ENCODE measurements at regions not wholly inside any gene's neighbourhood (a gene's known extent, or its start where the extent isn't known, plus 50 kb on each side); places are given as distances from the start of the nearest gene placed in this dataset.

DNA sequence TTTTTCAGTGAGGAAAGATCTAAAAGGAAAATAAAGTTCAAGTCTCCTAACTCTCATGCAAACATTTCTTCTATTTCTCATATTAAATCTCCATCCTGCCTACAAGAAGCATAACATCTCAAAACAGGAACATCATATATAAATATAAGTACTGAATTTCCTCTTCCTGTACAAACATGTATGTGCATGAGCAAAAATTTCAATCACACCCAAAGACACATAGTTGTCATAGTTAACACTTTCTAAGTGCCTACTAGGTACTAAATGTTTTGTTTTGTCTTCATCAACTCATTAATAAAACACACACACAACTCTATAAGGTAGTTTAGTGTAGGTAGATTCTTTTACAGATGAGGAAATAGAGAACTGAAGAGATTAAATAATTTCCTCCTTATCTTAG is 237.1 kb upstream of the ADGRL2 start:
- H3K27ac ChIP-seq (ENCODE audit: low read depth in 2 of 2, low read length in 2 of 2): no peak overlapping the region
- H3K27me3 ChIP-seq (ENCODE audit: control insufficient read depth in 2 of 2, insufficient read depth in 2 of 2, low read length in 2 of 2): no peaks in the 10 kb centered on the region
- no peak overlapping the region for H3K4me3 ChIP-seq (ENCODE audit: low read length in 2 of 2)
- H3K9me3 ChIP-seq (ENCODE audit: control insufficient read depth in 2 of 2, low read length in 2 of 2): no peaks in the 10 kb centered on the region
- H3K4me1 ChIP-seq (ENCODE audit: control insufficient read depth in 2 of 2, insufficient read depth in 2 of 2, low read length in 2 of 2): no peaks in the 10 kb centered on the region
- no peaks in the 10 kb centered on the region for H3K36me3 ChIP-seq (ENCODE audit: control insufficient read depth in 2 of 2, insufficient read depth in 2 of 2, low read length in 2 of 2)
- no peak overlapping the region for H3K9ac ChIP-seq (ENCODE audit: low read depth in 1 of 2, low read length in 2 of 2)

DNA sequence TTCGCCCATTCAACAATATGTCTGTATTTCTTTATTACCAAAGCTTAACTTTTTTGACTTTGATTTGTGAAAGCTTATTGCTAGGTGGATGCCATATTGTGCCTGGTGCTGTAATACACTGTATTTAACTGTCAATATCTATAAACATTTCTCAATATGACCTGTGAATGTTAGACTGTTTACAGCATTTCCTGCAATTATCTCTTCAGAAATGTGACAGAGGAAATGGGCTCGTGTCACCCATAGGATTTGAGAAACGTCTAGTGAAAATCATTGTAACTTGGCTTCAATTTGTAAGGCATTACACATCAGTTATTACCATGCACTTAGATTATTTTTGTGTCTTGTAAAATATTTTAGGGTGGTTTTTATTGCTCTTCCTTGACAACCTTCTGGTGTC is 237.8 kb upstream of the ADGRL2 start:
- no peak overlapping the region for H3K27ac ChIP-seq (ENCODE audit: low read depth in 2 of 2, low read length in 2 of 2)

DNA sequence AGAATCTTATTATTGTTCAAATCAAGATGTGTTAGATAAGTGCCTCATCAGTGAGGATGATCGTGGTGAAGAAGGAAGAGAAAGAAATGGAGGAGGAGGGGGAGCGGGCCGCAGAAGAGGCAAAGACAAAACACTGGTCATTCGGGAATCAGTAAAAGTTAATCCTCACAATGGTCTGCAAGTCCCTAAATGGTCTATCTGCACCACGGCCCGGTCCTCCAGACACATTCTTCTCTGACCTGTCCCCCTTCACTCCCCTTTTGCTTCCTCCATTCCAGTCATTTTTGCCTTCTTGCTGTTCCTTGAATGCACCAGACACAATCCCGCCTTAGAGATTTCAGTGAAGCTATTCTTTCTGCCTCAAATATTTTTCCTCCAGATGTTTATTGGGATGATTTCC is 240.1 kb upstream of the ADGRL2 start:
- Histone ChIP-seq H3K4me1 (ENCODE audit: control insufficient read depth in 2 of 2, insufficient read depth in 2 of 2, low read length in 2 of 2) (no peaks in the 10 kb centered on the region), H3K27ac (ENCODE audit: low read depth in 2 of 2, low read length in 2 of 2) (no peak overlapping the region), H3K9ac (ENCODE audit: low read depth in 1 of 2, low read length in 2 of 2) (no peak overlapping the region), H3K36me3 (ENCODE audit: control insufficient read depth in 2 of 2, insufficient read depth in 2 of 2, low read length in 2 of 2) (no peaks in the 10 kb centered on the region), H3K9me3 (ENCODE audit: control insufficient read depth in 2 of 2, low read length in 2 of 2) (no peaks in the 10 kb centered on the region), H3K27me3 (ENCODE audit: control insufficient read depth in 2 of 2, insufficient read depth in 2 of 2, low read length in 2 of 2) (no peaks in the 10 kb centered on the region), H3K4me3 (ENCODE audit: low read length in 2 of 2) (no peak overlapping the region)

More for the DNA sequence above, 237.8 kb upstream of the ADGRL2 start:
- Histone ChIP-seq H3K9me3 (ENCODE audit: control insufficient read depth in 2 of 2, low read length in 2 of 2) (no peaks in the 10 kb centered on the region), H3K4me1 (ENCODE audit: control insufficient read depth in 2 of 2, insufficient read depth in 2 of 2, low read length in 2 of 2) (no peaks in the 10 kb centered on the region), H3K36me3 (ENCODE audit: control insufficient read depth in 2 of 2, insufficient read depth in 2 of 2, low read length in 2 of 2) (no peaks in the 10 kb centered on the region), H3K4me3 (ENCODE audit: low read length in 2 of 2) (no peak overlapping the region), H3K9ac (ENCODE audit: low read depth in 1 of 2, low read length in 2 of 2) (no peak overlapping the region), H3K27me3 (ENCODE audit: control insufficient read depth in 2 of 2, insufficient read depth in 2 of 2, low read length in 2 of 2) (no peaks in the 10 kb centered on the region)

DNA sequence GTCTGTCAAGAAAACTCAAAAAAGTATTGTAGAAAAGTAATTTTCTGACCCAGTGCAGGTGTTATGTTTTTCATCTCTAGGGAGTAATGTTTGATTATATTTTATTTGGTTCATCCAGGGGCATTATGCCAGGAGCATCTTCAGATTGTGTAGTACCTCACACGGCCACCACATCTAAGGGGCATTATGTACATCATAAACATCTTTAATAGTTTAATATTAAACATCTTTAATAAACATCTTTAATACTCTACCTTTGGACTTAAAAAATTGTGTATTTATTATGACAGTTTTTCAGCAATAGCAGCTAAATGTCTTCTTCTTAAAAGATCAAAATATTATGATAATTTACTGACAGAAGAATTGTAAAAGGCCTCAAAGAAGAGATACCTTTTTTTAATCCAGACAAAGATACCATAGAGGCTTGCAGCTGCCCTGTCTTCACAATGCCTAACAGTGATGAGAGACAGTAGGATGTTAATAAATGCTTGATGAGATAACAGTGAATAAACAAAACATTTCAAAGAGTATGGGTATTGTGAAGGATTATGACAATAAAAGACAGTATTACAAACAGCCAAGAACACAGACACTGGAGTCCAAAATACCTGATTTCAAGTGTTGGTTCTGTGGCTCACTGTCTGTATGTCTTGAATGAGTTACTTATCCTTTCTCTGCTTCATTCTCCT is 240.9 kb upstream of the ADGRL2 start:
- Histone ChIP-seq H3K27me3 (ENCODE audit: control insufficient read depth in 2 of 2, insufficient read depth in 2 of 2, low read length in 2 of 2) (no peaks in the 10 kb centered on the region), H3K4me1 (ENCODE audit: control insufficient read depth in 2 of 2, insufficient read depth in 2 of 2, low read length in 2 of 2) (no peaks in the 10 kb centered on the region), H3K4me3 (ENCODE audit: low read length in 2 of 2) (no peak overlapping the region), H3K9ac (ENCODE audit: low read depth in 1 of 2, low read length in 2 of 2) (no peak overlapping the region), H3K36me3 (ENCODE audit: control insufficient read depth in 2 of 2, insufficient read depth in 2 of 2, low read length in 2 of 2) (no peaks in the 10 kb centered on the region), H3K9me3 (ENCODE audit: control insufficient read depth in 2 of 2, low read length in 2 of 2) (no peaks in the 10 kb centered on the region), H3K27ac (ENCODE audit: low read depth in 2 of 2, low read length in 2 of 2) (no peak overlapping the region)

DNA sequence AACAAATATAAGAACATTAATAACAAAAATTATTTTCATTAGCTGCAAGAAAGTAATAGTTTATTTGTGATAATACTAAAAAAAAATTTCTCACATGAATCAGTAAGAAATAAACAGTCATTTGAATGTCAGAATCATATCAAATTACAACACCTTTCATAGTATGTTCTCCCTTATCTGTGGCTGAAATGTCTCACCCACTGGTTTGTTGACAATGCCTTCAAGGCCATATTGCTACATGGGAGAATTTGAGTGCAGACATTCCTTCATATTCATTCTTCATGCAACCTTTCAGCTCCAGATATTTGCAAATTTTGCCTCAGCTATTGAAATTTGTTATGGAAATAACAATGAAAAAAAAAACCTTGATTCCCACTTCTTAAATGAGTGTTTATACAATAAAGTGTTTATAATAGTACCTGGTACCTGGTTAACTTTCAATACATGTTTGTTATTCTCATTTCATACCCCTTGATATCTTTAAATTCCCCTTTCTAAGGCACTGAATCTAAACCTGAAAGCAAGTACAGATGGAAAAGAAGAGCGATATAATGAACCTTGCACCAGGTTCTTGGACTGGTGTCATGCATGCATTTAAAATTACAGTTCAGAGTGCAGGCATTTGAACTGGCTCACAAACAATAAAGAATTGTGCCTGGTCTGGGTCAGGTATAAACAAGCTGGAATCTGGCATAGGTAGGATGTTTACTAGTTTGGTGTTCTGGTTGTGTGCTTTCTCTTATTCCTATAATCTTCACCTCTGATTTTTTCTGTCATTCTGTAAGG is 242.2 kb upstream of the ADGRL2 start:
- H3K27ac ChIP-seq (ENCODE audit: low read depth in 2 of 2, low read length in 2 of 2): no peak overlapping the region
- H3K36me3 ChIP-seq (ENCODE audit: control insufficient read depth in 2 of 2, insufficient read depth in 2 of 2, low read length in 2 of 2): no peaks in the 10 kb centered on the region
- no peak overlapping the region for H3K4me3 ChIP-seq (ENCODE audit: low read length in 2 of 2)
- H3K9me3 ChIP-seq (ENCODE audit: control insufficient read depth in 2 of 2, low read length in 2 of 2): no peaks in the 10 kb centered on the region
- H3K27me3 ChIP-seq (ENCODE audit: control insufficient read depth in 2 of 2, insufficient read depth in 2 of 2, low read length in 2 of 2): no peaks in the 10 kb centered on the region
- H3K9ac ChIP-seq (ENCODE audit: low read depth in 1 of 2, low read length in 2 of 2): no peak overlapping the region
- H3K4me1 ChIP-seq (ENCODE audit: control insufficient read depth in 2 of 2, insufficient read depth in 2 of 2, low read length in 2 of 2): no peaks in the 10 kb centered on the region

DNA sequence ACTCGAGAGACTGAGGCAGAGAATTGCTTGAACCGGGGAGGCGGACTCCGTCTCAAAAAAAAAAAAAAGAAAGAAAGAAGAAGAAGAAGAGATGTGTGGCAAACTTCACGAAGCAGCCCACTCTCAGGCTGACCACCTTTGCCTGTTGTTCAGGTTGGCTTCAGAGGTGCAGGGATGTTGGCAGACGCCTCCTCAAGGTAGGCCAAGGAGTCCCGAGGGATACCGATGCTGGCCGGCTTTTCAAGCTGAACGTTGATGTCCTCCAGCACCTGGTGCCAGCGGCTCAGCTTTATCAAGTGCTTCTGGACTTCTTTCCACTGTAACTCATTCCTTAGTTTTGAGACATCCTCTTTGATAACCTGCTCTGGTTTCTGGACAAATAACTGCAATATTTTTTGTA is 243.8 kb upstream of the ADGRL2 start:
- H3K4me3 ChIP-seq (ENCODE audit: low read length in 2 of 2): no peak overlapping the region
- no peaks in the 10 kb centered on the region for H3K27me3 ChIP-seq (ENCODE audit: control insufficient read depth in 2 of 2, insufficient read depth in 2 of 2, low read length in 2 of 2)
- H3K27ac ChIP-seq (ENCODE audit: low read depth in 2 of 2, low read length in 2 of 2): no peak overlapping the region
- no peaks in the 10 kb centered on the region for H3K9me3 ChIP-seq (ENCODE audit: control insufficient read depth in 2 of 2, low read length in 2 of 2)
- no peak overlapping the region for H3K9ac ChIP-seq (ENCODE audit: low read depth in 1 of 2, low read length in 2 of 2)
- H3K36me3 ChIP-seq (ENCODE audit: control insufficient read depth in 2 of 2, insufficient read depth in 2 of 2, low read length in 2 of 2): no peaks in the 10 kb centered on the region
- H3K4me1 ChIP-seq (ENCODE audit: control insufficient read depth in 2 of 2, insufficient read depth in 2 of 2, low read length in 2 of 2): no peaks in the 10 kb centered on the region

DNA sequence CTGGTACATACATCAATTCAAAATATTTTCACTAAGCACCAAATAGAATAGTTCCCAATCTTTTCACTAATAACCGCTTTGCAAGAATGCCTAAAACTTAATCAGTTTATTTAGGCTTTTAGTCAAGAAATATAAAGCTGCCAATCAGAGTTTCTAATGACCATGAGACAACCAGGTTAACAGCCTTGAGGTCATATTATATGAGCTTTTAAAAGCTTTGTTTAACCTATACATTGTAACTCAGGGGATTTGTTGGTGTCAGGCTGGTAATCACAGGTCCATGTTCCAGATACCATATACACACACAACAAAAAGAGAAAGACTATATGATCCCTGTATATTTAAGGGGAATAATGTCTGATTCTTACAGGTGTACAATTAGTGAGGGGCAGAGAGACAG is 246.2 kb upstream of the ADGRL2 start:
- H3K4me3 ChIP-seq (ENCODE audit: low read length in 2 of 2): no peak overlapping the region
- no peaks in the 10 kb centered on the region for H3K27me3 ChIP-seq (ENCODE audit: control insufficient read depth in 2 of 2, insufficient read depth in 2 of 2, low read length in 2 of 2)
- H3K9ac ChIP-seq (ENCODE audit: low read depth in 1 of 2, low read length in 2 of 2): no peak overlapping the region
- H3K36me3 ChIP-seq (ENCODE audit: control insufficient read depth in 2 of 2, insufficient read depth in 2 of 2, low read length in 2 of 2): no peaks in the 10 kb centered on the region
- H3K4me1 ChIP-seq (ENCODE audit: control insufficient read depth in 2 of 2, insufficient read depth in 2 of 2, low read length in 2 of 2): no peaks in the 10 kb centered on the region
- H3K9me3 ChIP-seq (ENCODE audit: control insufficient read depth in 2 of 2, low read length in 2 of 2): no peaks in the 10 kb centered on the region
- H3K27ac ChIP-seq (ENCODE audit: low read depth in 2 of 2, low read length in 2 of 2): no peak overlapping the region

DNA sequence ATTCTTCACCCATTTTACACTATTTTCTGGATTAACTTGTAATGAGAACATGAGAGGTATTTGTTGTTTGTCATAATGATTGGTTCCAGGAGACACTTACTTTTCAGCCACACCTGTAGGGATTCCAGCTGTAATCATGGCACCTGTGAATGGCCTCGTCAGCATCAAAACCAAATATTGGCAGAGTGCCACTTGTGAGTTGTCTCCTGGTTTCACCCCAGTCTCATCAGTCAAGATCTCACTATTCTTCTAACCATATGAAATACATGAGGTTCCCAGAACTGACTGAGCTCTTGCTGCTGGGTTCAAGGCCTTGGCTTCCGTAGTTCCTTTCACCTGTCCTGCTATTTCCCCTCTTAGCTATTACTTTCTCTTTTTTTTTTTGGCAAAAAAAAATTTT is 246.6 kb upstream of the ADGRL2 start:
- no peak overlapping the region for H3K9ac ChIP-seq (ENCODE audit: low read depth in 1 of 2, low read length in 2 of 2)
- no peaks in the 10 kb centered on the region for H3K9me3 ChIP-seq (ENCODE audit: control insufficient read depth in 2 of 2, low read length in 2 of 2)
- no peaks in the 10 kb centered on the region for H3K4me1 ChIP-seq (ENCODE audit: control insufficient read depth in 2 of 2, insufficient read depth in 2 of 2, low read length in 2 of 2)
- H3K27ac ChIP-seq (ENCODE audit: low read depth in 2 of 2, low read length in 2 of 2): no peak overlapping the region
- H3K4me3 ChIP-seq (ENCODE audit: low read length in 2 of 2): no peak overlapping the region
- H3K27me3 ChIP-seq (ENCODE audit: control insufficient read depth in 2 of 2, insufficient read depth in 2 of 2, low read length in 2 of 2): no peaks in the 10 kb centered on the region
- no peaks in the 10 kb centered on the region for H3K36me3 ChIP-seq (ENCODE audit: control insufficient read depth in 2 of 2, insufficient read depth in 2 of 2, low read length in 2 of 2)

DNA sequence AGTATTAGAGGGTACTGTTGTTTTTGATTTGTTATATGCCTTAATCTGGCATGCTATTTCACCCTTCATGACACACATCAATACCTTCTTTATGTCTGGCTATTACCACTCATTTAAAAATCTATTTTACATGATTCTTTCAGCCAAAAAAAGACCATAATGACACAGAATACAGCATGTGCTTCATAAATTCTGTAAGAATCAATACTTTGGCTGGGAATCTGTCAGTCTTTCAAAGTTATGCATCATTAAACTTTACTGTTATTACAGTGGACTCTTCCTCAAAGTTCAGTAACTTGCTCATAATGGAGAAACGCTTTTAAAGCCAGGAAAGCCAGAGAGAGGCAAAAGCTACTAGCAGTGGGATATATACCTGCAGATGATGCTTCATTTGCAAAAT is 247.2 kb upstream of the ADGRL2 start:
- H3K9me3 ChIP-seq (ENCODE audit: control insufficient read depth in 2 of 2, low read length in 2 of 2): no peaks in the 10 kb centered on the region
- H3K36me3 ChIP-seq (ENCODE audit: control insufficient read depth in 2 of 2, insufficient read depth in 2 of 2, low read length in 2 of 2): no peaks in the 10 kb centered on the region

DNA sequence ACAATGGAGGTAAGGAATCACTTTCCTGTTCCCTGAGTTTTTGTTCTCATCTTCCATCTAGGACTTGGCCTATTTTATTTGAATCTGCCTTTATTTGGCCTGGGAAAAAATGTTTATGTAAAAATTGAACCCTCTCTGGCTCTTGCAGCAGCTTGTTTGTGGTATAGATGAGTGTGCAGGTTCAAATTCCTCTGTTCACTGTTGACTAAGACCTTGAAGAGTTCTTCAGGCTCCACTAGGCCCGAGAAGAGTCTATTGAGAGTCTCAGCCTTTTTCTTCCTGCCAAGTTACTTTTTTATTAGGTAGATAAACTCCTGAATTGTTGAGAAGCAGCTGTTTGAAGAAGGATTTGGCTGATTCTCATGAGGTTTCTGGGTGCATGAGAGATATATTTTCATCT is 248.8 kb upstream of the ADGRL2 start:
- Histone ChIP-seq H3K36me3 (ENCODE audit: control insufficient read depth in 2 of 2, insufficient read depth in 2 of 2, low read length in 2 of 2) (no peaks in the 10 kb centered on the region), H3K27ac (ENCODE audit: low read depth in 2 of 2, low read length in 2 of 2) (no peak overlapping the region), H3K9me3 (ENCODE audit: control insufficient read depth in 2 of 2, low read length in 2 of 2) (no peaks in the 10 kb centered on the region), H3K27me3 (ENCODE audit: control insufficient read depth in 2 of 2, insufficient read depth in 2 of 2, low read length in 2 of 2) (no peaks in the 10 kb centered on the region), H3K4me1 (ENCODE audit: control insufficient read depth in 2 of 2, insufficient read depth in 2 of 2, low read length in 2 of 2) (no peaks in the 10 kb centered on the region), H3K4me3 (ENCODE audit: low read length in 2 of 2) (no peak overlapping the region), H3K9ac (ENCODE audit: low read depth in 1 of 2, low read length in 2 of 2) (no peak overlapping the region)

More for the DNA sequence above, 247.2 kb upstream of the ADGRL2 start:
- no peak overlapping the region for H3K9ac ChIP-seq (ENCODE audit: low read depth in 1 of 2, low read length in 2 of 2)
- no peak overlapping the region for H3K4me3 ChIP-seq (ENCODE audit: low read length in 2 of 2)
- H3K27me3 ChIP-seq (ENCODE audit: control insufficient read depth in 2 of 2, insufficient read depth in 2 of 2, low read length in 2 of 2): no peaks in the 10 kb centered on the region
- no peaks in the 10 kb centered on the region for H3K4me1 ChIP-seq (ENCODE audit: control insufficient read depth in 2 of 2, insufficient read depth in 2 of 2, low read length in 2 of 2)
- H3K27ac ChIP-seq (ENCODE audit: low read depth in 2 of 2, low read length in 2 of 2): no peak overlapping the region
